Muscle of back (tissue), 3 donors: ENCODE measurements at regions not wholly inside any gene's neighbourhood (a gene's known extent, or its start where the extent isn't known, plus 50 kb on each side); places are given as distances from the start of the nearest gene placed in this dataset.

Source experiments
- DNase-seq, 3 donors: peaks; one replicate each; pipeline versions ENCODE4 v3.0.0 to v3.0.0-alpha.2; 2013

GRCh38 chr7:156069891-156070290 lies 257.6 kb upstream of the SHH start:
- DNase-seq = no peak

- no peak for DNase-seq
These were observed 254.9 kb upstream of the SHH start for GRCh38 chr7:156067156-156067555.

- DNase-seq = no peak
These were observed 253.1 kb upstream of the SHH start for GRCh38 chr7:156065400-156065799.

GRCh38 chr7:156064971-156065386 lies 252.7 kb upstream of the SHH start:
- no peak for DNase-seq

GRCh38 chr7:156063241-156063810 lies 251.1 kb upstream of the SHH start:
- DNase-seq = no peak

GRCh38 chr7:156062286-156062685 lies 250.0 kb upstream of the SHH start:
- DNase-seq = no peak

GRCh38 chr7:156061689-156062255 lies 249.5 kb upstream of the SHH start:
- DNase-seq = no peak

GRCh38 chr7:156060925-156061324 lies 248.7 kb upstream of the SHH start:
- DNase-seq = no peak

- no peak for DNase-seq
These were observed 247.1 kb upstream of the SHH start for GRCh38 chr7:156059369-156059768.

- no peak for DNase-seq
These were observed 246.0 kb upstream of the SHH start for GRCh38 chr7:156058248-156058647.

- no peak for DNase-seq
These were observed 244.3 kb upstream of the SHH start for GRCh38 chr7:156056534-156056933.

GRCh38 chr7:156055206-156055822 lies 243.1 kb upstream of the SHH start:
- DNase-seq = no peak

GRCh38 chr7:156051884-156052283 lies 239.6 kb upstream of the SHH start:
- DNase-seq = no peak

GRCh38 chr7:156050636-156051569 lies 238.6 kb upstream of the SHH start:
- no peak for DNase-seq

- no peak for DNase-seq
These were observed 237.1 kb upstream of the SHH start for GRCh38 chr7:156049366-156049765.

- no peak for DNase-seq
These were observed 233.8 kb upstream of the SHH start for GRCh38 chr7:156046031-156046560.

GRCh38 chr7:156043416-156044178 lies 231.3 kb upstream of the SHH start:
- DNase-seq = no peak

- DNase-seq = no peak
These were observed 229.1 kb upstream of the SHH start for GRCh38 chr7:156041398-156041797.

GRCh38 chr7:156039971-156040677 lies 227.9 kb upstream of the SHH start:
- DNase-seq = no peak

GRCh38 chr7:156039194-156039593 lies 226.9 kb upstream of the SHH start:
- DNase-seq = no peak

- DNase-seq = no peak
These were observed 226.1 kb upstream of the SHH start for GRCh38 chr7:156038345-156038744.
